HCT116 (cell line): ENCODE measurements at regions not wholly inside any gene's neighbourhood (a gene's known extent, or its start where the extent isn't known, plus 50 kb on each side); places are given as distances from the start of the nearest gene placed in this dataset.

Source experiments
- ATAC-seq: fragments of 200-7000 bp; cut with Tn5 transposase; 2 replicates; pipeline ENCODE4 v1.9.1; 2020; ENCODE audit warnings: mild to moderate bottlenecking, moderate library complexity
- BruUV-seq: library from RNA; stranded (reverse); fragments of 400-500 nt; replicated peaks from 2 replicates; lab custom pipeline; 2021; lab: Mats Ljungman, UMichigan
- CTCF ChIA-PET: fragments of 300-600 bp; sonication (Branson Sonifier 250); formaldehyde crosslinking; loops from one replicate; lab custom pipeline; 2021; ENCODE audit warnings: antibody characterized with exemption; lab: Charles Lee
- POLR2A ChIA-PET: fragments of 300-600, 350-600 bp; sonication (Branson Sonifier 250); formaldehyde crosslinking; loops from one replicate; lab custom pipeline; 2021; ENCODE audit warnings: antibody characterized with exemption; lab: Charles Lee
- RAD21 ChIA-PET, 2 experiments: fragments of 300-600 bp; sonication (Branson Sonifier 250); formaldehyde crosslinking; loops; one replicate each; lab custom pipeline; 2023; ENCODE audit warnings: low total read pairs in 2 of 2; ENCODE audit not compliant: uncharacterized antibody in 2 of 2, unreplicated experiment in 2 of 2, low non-redundant PET in 1 of 2; lab: Charles Lee
- DNase-seq: peaks from one replicate; pipeline ENCODE4 v3.0.0-alpha.2; 2010; ENCODE audit warnings: low read depth, low spot score
- H2AFZ ChIP-seq: fragments of 200-600 bp; shearing (Covaris generic), sonication (generic); 2 replicates; pipeline ENCODE4 v1.6.1; 2017; ENCODE audit warnings: low read depth, mixed run types, mixed read lengths, antibody characterized with exemption, low read length; ENCODE audit not compliant: poor library complexity, severe bottlenecking
- H3K27ac ChIP-seq: 2 replicates; pipeline ENCODE4 v1.5.1; 2012; ENCODE audit warnings: low read depth, low read length
- H3K27me3 ChIP-seq: fragments of 200-600 bp; sonication (generic); 2 replicates; pipeline ENCODE4 v1.6.1; 2016; ENCODE audit warnings: mixed run types, low read length, mixed read lengths; ENCODE audit not compliant: insufficient read depth
- H3K36me3 ChIP-seq, 2 experiments: fragments of 200-500 bp in 1 of 2; fragments of 200-600 bp in 1 of 2; sonication (Bioruptor generic) in 1 of 2; sonication (generic) in 1 of 2; 2 replicates each; pipeline versions ENCODE4 v1.5.1 to v1.6.1; 2014 to 2016; ENCODE audit warnings: low read length in 2 of 2, inconsistent platforms in 1 of 2, mixed read lengths in 1 of 2, mixed run types in 1 of 2; ENCODE audit not compliant: insufficient read depth in 2 of 2, control insufficient read depth in 1 of 2
- H3K4me1 ChIP-seq, 2 experiments: fragments of 200-600 bp in 1 of 2; sonication (generic) in 1 of 2; 2 replicates each; pipeline versions ENCODE4 v1.5.1 to v1.6.1; 2012 to 2017; ENCODE audit warnings: low read length in 2 of 2, inconsistent platforms in 1 of 2, mild to moderate bottlenecking in 1 of 2, mixed read lengths in 1 of 2, mixed run types in 1 of 2, moderate library complexity in 1 of 2; ENCODE audit not compliant: insufficient read depth in 2 of 2, control insufficient read depth in 1 of 2
- H3K4me2 ChIP-seq: fragments of 200-600 bp; sonication (generic); 2 replicates; pipeline ENCODE4 v1.6.1; 2017; ENCODE audit warnings: mixed run types, low read length, mixed read lengths
- H3K4me3 ChIP-seq, 2 experiments: fragments of 200-600 bp in 1 of 2; sonication (generic) in 1 of 2; replicated peaks in 1 of 2; 2 replicates each; pipeline ENCODE4 v1.5.1; 2011 to 2016; ENCODE audit warnings: low read length in 2 of 2, control low read depth in 1 of 2, low read depth in 1 of 2, mild to moderate bottlenecking in 1 of 2, mixed read lengths in 1 of 2, mixed run types in 1 of 2
- H3K79me2 ChIP-seq: fragments of 200-600 bp; sonication (generic); 2 replicates; pipeline ENCODE4 v1.6.1; 2017; ENCODE audit warnings: mild to moderate bottlenecking, mixed run types, low read length, moderate library complexity, mixed read lengths; ENCODE audit not compliant: insufficient read depth
- H3K9ac ChIP-seq: fragments of 200-600 bp; sonication (generic); 2 replicates; pipeline ENCODE4 v1.6.1; 2016; ENCODE audit warnings: low read length, mixed read lengths
- H3K9me2 ChIP-seq: fragments of 200-600 bp; sonication (generic), shearing (Covaris generic); 2 replicates; pipeline ENCODE4 v1.6.1; 2017; ENCODE audit warnings: mixed run types, mild to moderate bottlenecking, moderate library complexity; ENCODE audit not compliant: insufficient read depth
- H3K9me3 ChIP-seq, 2 experiments: fragments of 200-500 bp in 1 of 2; fragments of 200-600 bp in 1 of 2; sonication (Bioruptor generic) in 1 of 2; sonication (generic) in 1 of 2; 2 replicates each; pipeline ENCODE4 v1.6.1; 2014 to 2017; ENCODE audit warnings: low read length in 2 of 2, mixed read lengths in 2 of 2, inconsistent platforms in 1 of 2, low read depth in 1 of 2, mild to moderate bottlenecking in 1 of 2, mixed run types in 1 of 2, moderate library complexity in 1 of 2; ENCODE audit not compliant: control insufficient read depth in 1 of 2, insufficient read depth in 1 of 2
- H4K20me1 ChIP-seq: fragments of 200-600 bp; sonication (generic), shearing (Covaris generic); 2 replicates; pipeline ENCODE4 v1.6.1; 2017; ENCODE audit warnings: mixed run types, mild to moderate bottlenecking, moderate library complexity; ENCODE audit not compliant: insufficient read depth
- ATF3 ChIP-seq: IDR thresholded peaks from 2 replicates; pipeline ENCODE4 v1.6.1; 2012
- EGR1 ChIP-seq: IDR thresholded peaks from 2 replicates; pipeline ENCODE4 v1.6.1; 2012; ENCODE audit warnings: low read depth
- EZH2 ChIP-seq: fragments of 200-600 bp; sonication (generic); IDR thresholded peaks from 2 replicates; pipeline ENCODE4 v1.6.1; 2017; ENCODE audit warnings: antibody characterized with exemption, mixed run types
- EZH2phosphoT487 ChIP-seq: fragments of 200-600 bp; IDR thresholded peaks from 2 replicates; pipeline ENCODE4 v1.6.1; 2018; ENCODE audit warnings: antibody characterized with exemption, borderline replicate concordance
- FOSL1 ChIP-seq: IDR thresholded peaks from 2 replicates; pipeline ENCODE4 v1.6.1; 2012; ENCODE audit warnings: low read depth
- MAX ChIP-seq: IDR thresholded peaks from 2 replicates; pipeline ENCODE4 v1.6.1; 2012
- POLR2A ChIP-seq: IDR thresholded peaks from 2 replicates; pipeline ENCODE4 v1.7.0; 2011; ENCODE audit warnings: borderline replicate concordance; ENCODE audit not compliant: insufficient read depth, insufficient read length; ENCODE audit errors: extremely low read depth
- POLR2AphosphoS5 ChIP-seq: IDR thresholded peaks from 2 replicates; pipeline ENCODE4 v1.6.1; 2011; ENCODE audit warnings: mild to moderate bottlenecking, low read depth, low read length, moderate library complexity
- RAD21 ChIP-seq: IDR thresholded peaks from 2 replicates; pipeline ENCODE4 v1.6.1; 2012; ENCODE audit warnings: low read depth, mild to moderate bottlenecking
- SRF ChIP-seq: IDR thresholded peaks from 2 replicates; pipeline ENCODE4 v1.6.1; 2012; ENCODE audit warnings: low read depth
- intact Hi-C: fragments of 100-400 bp; cut with micrococcal nuclease; formaldehyde crosslinking; loops from 2 replicates; pipeline ENCODE4 v1.10.0; 2022

GRCh38 chr6:137645850-137646249 is 151.7 kb upstream of the OLIG3 start:
- Histone ChIP-seq H3K27ac (no peak overlapping the region), H4K20me1 (no peaks in the 10 kb centered on the region), H3K4me1 (no peaks in the 10 kb centered on the region), H3K9me2 (no peaks in the 10 kb centered on the region), H3K4me2 (no peak overlapping the region), H3K9me3 (no peaks in the 10 kb centered on the region), H2AFZ (no peak overlapping the region), H3K79me2 (no peaks in the 10 kb centered on the region), H3K4me3 (no peak overlapping the region), H3K36me3 (no peaks in the 10 kb centered on the region), H3K27me3 (no peaks in the 10 kb centered on the region), H3K9ac (no peak overlapping the region)
- DNase-seq (no peak), ATAC-seq (no peak)
- CTCF ChIA-PET, result interaction anchor here (0.6 kb wide), 1 partner anchor 375 kb away, joined by 3 read pairs; no protein-coding TSS in a partner anchor
- intact Hi-C loops, result no loop called here
- POLR2A ChIA-PET, result no interaction called here
- RAD21 ChIA-PET, result no interaction called here
- BruUV-seq, result no TSS peak
- TF ChIP-seq SRF (no peak), RAD21 (no peak), MAX (no peak), ATF3 (no peak), POLR2A (no peak), EZH2phosphoT487 (no peak), POLR2AphosphoS5 (no peak), EZH2 (no peak), EGR1 (no peak), FOSL1 (no peak)

- no peak for TF ChIP-seq EZH2phosphoT487
- ChIA-PET RAD21 (no interaction called here), POLR2A (no interaction called here), CTCF (interaction anchor here (0.6 kb wide), 1 partner anchor 375 kb away, joined by 3 read pairs; no protein-coding TSS in a partner anchor)
- no peak for DNase-seq
- Histone ChIP-seq H3K79me2 (no peaks in the 10 kb centered on the region), H2AFZ (no peak overlapping the region), H3K27ac (no peak overlapping the region), H3K9ac (no peak overlapping the region), H3K36me3 (no peaks in the 10 kb centered on the region), H3K27me3 (no peaks in the 10 kb centered on the region), H3K9me3 (no peaks in the 10 kb centered on the region), H3K4me1 (no peaks in the 10 kb centered on the region), H3K4me2 (no peak overlapping the region), H4K20me1 (no peaks in the 10 kb centered on the region), H3K9me2 (no peaks in the 10 kb centered on the region), H3K4me3 (no peak overlapping the region)
- ATAC-seq, result no peak
- intact Hi-C loops, result no loop called here
- no TSS peak for BruUV-seq
These were observed 152.3 kb upstream of the OLIG3 start for GRCh38 chr6:137646484-137646883.
